Keratinocyte (primary cell): ENCODE measurements at regions not wholly inside any gene's neighbourhood (a gene's known extent, or its start where the extent isn't known, plus 50 kb on each side); places are given as distances from the start of the nearest gene placed in this dataset.

ENCODE experiments used
- DNase-seq: peaks from one replicate; pipeline ENCODE4 v3.0.0-alpha.2; 2011; ENCODE audit warnings: low read depth, missing footprints, low spot score
- FAIRE-seq: peaks from 2 replicates; lab custom pipeline; 2011; peaks lifted over from hg19 to GRCh38; lab: Jason Lieb, UNC
- H2AFZ ChIP-seq: 2 replicates; pipeline ENCODE4 v1.6.0; 2012; ENCODE audit warnings: low read length, control low read depth, inconsistent platforms; ENCODE audit not compliant: control insufficient read depth
- H3K27ac ChIP-seq: 2 replicates; pipeline ENCODE4 v1.5.1; 2011; ENCODE audit warnings: low read length; ENCODE audit not compliant: control insufficient read depth, insufficient read depth
- H3K27me3 ChIP-seq: 3 replicates; pipeline ENCODE4 v1.6.0; 2011; ENCODE audit warnings: low read length; ENCODE audit not compliant: control insufficient read depth, insufficient read depth; ENCODE audit errors: extremely low read depth
- H3K36me3 ChIP-seq, 2 experiments: 2 replicates in 1 of 2; 3 replicates in 1 of 2; pipeline ENCODE4 v1.5.1; 2011; ENCODE audit warnings: low read length in 2 of 2, mild to moderate bottlenecking in 1 of 2; ENCODE audit not compliant: control insufficient read depth in 2 of 2, insufficient read depth in 2 of 2; ENCODE audit errors: extremely low read depth in 1 of 2
- H3K4me1 ChIP-seq: 3 replicates; pipeline ENCODE4 v1.5.1; 2011; ENCODE audit warnings: low read length; ENCODE audit not compliant: control insufficient read depth, insufficient read depth; ENCODE audit errors: extremely low read depth
- H3K4me2 ChIP-seq: 3 replicates; pipeline ENCODE4 v1.6.0; 2011; ENCODE audit warnings: low read depth, low read length; ENCODE audit not compliant: control insufficient read depth, insufficient read depth; ENCODE audit errors: extremely low read depth
- H3K4me3 ChIP-seq, 3 experiments: fragments of 200-600 bp in 1 of 3; sonication (generic) in 1 of 3; 2 replicates in 2 of 3; 3 replicates in 1 of 3; pipeline ENCODE4 v1.5.1; 2011 to 2016; ENCODE audit warnings: low read length in 3 of 3, mild to moderate bottlenecking in 3 of 3, control low read depth in 2 of 3, inconsistent platforms in 1 of 3, low read depth in 1 of 3, mixed read lengths in 1 of 3, mixed run types in 1 of 3, moderate library complexity in 1 of 3; ENCODE audit not compliant: control insufficient read depth in 2 of 3, insufficient read depth in 2 of 3; ENCODE audit errors: extremely low read depth in 1 of 3
- H3K79me2 ChIP-seq: 2 replicates; pipeline ENCODE4 v1.6.0; 2012; ENCODE audit warnings: low read length; ENCODE audit not compliant: control insufficient read depth, insufficient read depth
- H3K9ac ChIP-seq: 3 replicates; pipeline ENCODE4 v1.6.0; 2011; ENCODE audit warnings: low read length; ENCODE audit not compliant: control insufficient read depth, insufficient read depth; ENCODE audit errors: extremely low read depth
- H3K9me1 ChIP-seq: 3 replicates; pipeline ENCODE4 v1.6.0; 2011; ENCODE audit warnings: low read length; ENCODE audit not compliant: control insufficient read depth, insufficient read depth; ENCODE audit errors: extremely low read depth
- H3K9me3 ChIP-seq: 2 replicates; pipeline ENCODE4 v1.5.1; 2012; ENCODE audit warnings: low read depth, low read length; ENCODE audit not compliant: control insufficient read depth
- H4K20me1 ChIP-seq: 3 replicates; pipeline ENCODE4 v1.6.0; 2011; ENCODE audit warnings: low read length; ENCODE audit not compliant: control insufficient read depth, insufficient read depth; ENCODE audit errors: extremely low read depth
- EZH2 ChIP-seq: IDR thresholded peaks from one replicate; pipeline ENCODE4 v1.6.1; 2012; ENCODE audit warnings: inconsistent platforms, mild to moderate bottlenecking, low read length, moderate library complexity
- dilution Hi-C: fragments of 300-500 bp; cut with MboI; formaldehyde crosslinking; loops from one replicate; pipeline ENCODE4 v1.7.0; 2020; ENCODE audit warnings: low sequenced_read_pairs; ENCODE audit not compliant: extremely low pct_ligation_motif_present
- TF ChIP-seq, protein P1 (sequence below), 3 experiments: IDR thresholded peaks in 1 of 3; conservative IDR thresholded peaks in 1 of 3; optimal IDR thresholded peaks in 1 of 3; 2 replicates in 2 of 3; 3 replicates in 1 of 3; pipeline versions ENCODE3 to v1.5.1; 2011; ENCODE audit warnings: low read length in 3 of 3, mild to moderate bottlenecking in 3 of 3, moderate library complexity in 2 of 3, control low read depth in 1 of 3, inconsistent platforms in 1 of 3; ENCODE audit not compliant: insufficient read depth in 2 of 3; ENCODE audit errors: extremely low read depth in 1 of 3

DNA sequence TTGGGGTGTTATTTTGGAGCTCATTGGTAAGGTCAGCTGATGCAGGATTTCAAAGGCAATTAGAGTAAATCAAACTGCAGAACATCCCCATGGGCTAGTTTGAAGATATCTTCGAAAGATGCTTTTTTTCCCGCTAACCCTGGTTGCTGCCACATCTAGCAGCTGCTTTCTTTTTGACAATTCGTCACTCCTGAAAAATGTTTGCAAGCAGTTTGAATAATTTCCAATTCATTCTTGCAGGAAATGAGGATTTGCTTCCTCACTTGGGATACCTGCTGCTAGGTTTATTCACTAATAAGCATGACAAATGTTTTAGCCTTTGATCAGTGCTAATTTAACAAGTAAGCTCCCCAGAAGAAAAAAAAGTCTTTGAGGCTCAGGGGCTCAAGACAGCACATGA is 649.6 kb upstream of the RORB start:
- H3K9ac ChIP-seq: no peak overlapping the region
- H3K36me3 ChIP-seq: no peaks in the 10 kb centered on the region
- TF ChIP-seq, protein P1, sequence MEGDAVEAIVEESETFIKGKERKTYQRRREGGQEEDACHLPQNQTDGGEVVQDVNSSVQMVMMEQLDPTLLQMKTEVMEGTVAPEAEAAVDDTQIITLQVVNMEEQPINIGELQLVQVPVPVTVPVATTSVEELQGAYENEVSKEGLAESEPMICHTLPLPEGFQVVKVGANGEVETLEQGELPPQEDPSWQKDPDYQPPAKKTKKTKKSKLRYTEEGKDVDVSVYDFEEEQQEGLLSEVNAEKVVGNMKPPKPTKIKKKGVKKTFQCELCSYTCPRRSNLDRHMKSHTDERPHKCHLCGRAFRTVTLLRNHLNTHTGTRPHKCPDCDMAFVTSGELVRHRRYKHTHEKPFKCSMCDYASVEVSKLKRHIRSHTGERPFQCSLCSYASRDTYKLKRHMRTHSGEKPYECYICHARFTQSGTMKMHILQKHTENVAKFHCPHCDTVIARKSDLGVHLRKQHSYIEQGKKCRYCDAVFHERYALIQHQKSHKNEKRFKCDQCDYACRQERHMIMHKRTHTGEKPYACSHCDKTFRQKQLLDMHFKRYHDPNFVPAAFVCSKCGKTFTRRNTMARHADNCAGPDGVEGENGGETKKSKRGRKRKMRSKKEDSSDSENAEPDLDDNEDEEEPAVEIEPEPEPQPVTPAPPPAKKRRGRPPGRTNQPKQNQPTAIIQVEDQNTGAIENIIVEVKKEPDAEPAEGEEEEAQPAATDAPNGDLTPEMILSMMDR (optimal IDR thresholded peaks at IDR 0.05 in 1 of 3, IDR thresholded peaks at IDR 0.05 in 1 of 3, conservative IDR thresholded peaks at IDR 0.05 in 1 of 3; ENCODE audit: extremely low read depth in 1 of 3, insufficient read depth in 2 of 3, low read length in 3 of 3): no peak
- no peak for TF ChIP-seq EZH2
- DNase-seq (no peak), FAIRE-seq (peak; percentile 32)
- H3K4me2 ChIP-seq: no peak overlapping the region
- H3K27me3 ChIP-seq: no peaks in the 10 kb centered on the region
- H3K9me3 ChIP-seq: no peaks in the 10 kb centered on the region
- H3K4me1 ChIP-seq: no peaks in the 10 kb centered on the region
- dilution Hi-C loops: no loop called here
- H3K4me3 ChIP-seq: no peak overlapping the region
- H3K27ac ChIP-seq: no peak overlapping the region
- no peaks in the 10 kb centered on the region for H4K20me1 ChIP-seq
- H3K9me1 ChIP-seq: no peaks in the 10 kb centered on the region
- no peaks in the 10 kb centered on the region for H3K79me2 ChIP-seq
- no peak overlapping the region for H2AFZ ChIP-seq

DNA sequence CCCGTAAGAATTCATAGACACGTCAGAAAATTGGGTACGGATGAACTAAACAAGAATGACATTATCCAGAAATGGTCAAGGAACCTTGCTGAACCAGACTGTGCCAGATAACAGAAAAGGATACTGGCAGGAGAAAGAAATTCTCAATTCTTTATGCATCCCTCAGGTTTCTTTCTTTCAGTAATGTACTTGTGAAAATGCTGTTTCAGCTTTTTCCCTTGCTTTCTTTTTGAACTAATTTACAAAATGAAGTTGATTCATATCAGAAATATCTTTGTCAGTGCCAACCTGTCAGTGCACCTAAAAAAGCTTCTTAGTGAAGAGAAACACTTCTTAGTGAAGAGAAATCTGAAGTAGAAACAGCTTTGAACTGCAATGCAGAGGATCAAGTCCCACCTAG is 643.6 kb upstream of the RORB start:
- dilution Hi-C loops: no loop called here
- TF ChIP-seq, protein P1 (optimal IDR thresholded peaks at IDR 0.05 in 1 of 3, IDR thresholded peaks at IDR 0.05 in 1 of 3, conservative IDR thresholded peaks at IDR 0.05 in 1 of 3; ENCODE audit: extremely low read depth in 1 of 3, insufficient read depth in 2 of 3, low read length in 3 of 3): no peak
- TF ChIP-seq EZH2: no peak
- Histone ChIP-seq H3K9ac (no peak overlapping the region), H3K9me1 (no peaks in the 10 kb centered on the region), H3K4me3 (no peak overlapping the region), H3K4me2 (no peak overlapping the region), H2AFZ (no peak overlapping the region), H3K9me3 (no peaks in the 10 kb centered on the region), H3K79me2 (no peaks in the 10 kb centered on the region), H3K27me3 (no peaks in the 10 kb centered on the region), H3K36me3 (no peaks in the 10 kb centered on the region), H3K4me1 (no peaks in the 10 kb centered on the region), H4K20me1 (no peaks in the 10 kb centered on the region), H3K27ac (no peak overlapping the region)
- DNase-seq: no peak
- no peak for FAIRE-seq
